Fibroblast of villous mesenchyme (primary cell): ENCODE measurements at regions not wholly inside any gene's neighbourhood (a gene's known extent, or its start where the extent isn't known, plus 50 kb on each side); places are given as distances from the start of the nearest gene placed in this dataset.
A peak's percentile ranks its signal among the peaks of the same experiment; 100 is the strongest.

Experiments
- DNase-seq: peaks from one replicate; pipeline ENCODE4 v3.0.0-alpha.2; 2010; ENCODE audit warnings: low read depth
- H3K4me3 ChIP-seq: 2 replicates; pipeline ENCODE4 v1.5.1; 2011; ENCODE audit warnings: low read depth, mild to moderate bottlenecking, low read length
- CTCF ChIP-seq: IDR thresholded peaks from 2 replicates; pipeline ENCODE4 v1.5.1; 2012; ENCODE audit warnings: low read depth, mild to moderate bottlenecking, low read length; ENCODE audit not compliant: insufficient read depth

- no peak overlapping the region for H3K4me3 ChIP-seq
- TF ChIP-seq CTCF, result no peak
- DNase-seq, result no peak
These were observed 192.8 kb upstream of the B3GAT1 start for GRCh38 chr11:134604886-134605285.

GRCh38 chr11:134599299-134599771, 187.3 kb upstream of the B3GAT1 start:
- no peak for DNase-seq
- H3K4me3 ChIP-seq, result no peak overlapping the region
- no peak for TF ChIP-seq CTCF

GRCh38 chr11:134598368-134598767, 186.3 kb upstream of the B3GAT1 start:
- no peak for DNase-seq
- TF ChIP-seq CTCF, result no peak
- no peak overlapping the region for H3K4me3 ChIP-seq

- DNase-seq, result no peak
- no peak overlapping the region for H3K4me3 ChIP-seq
- TF ChIP-seq CTCF, result no peak
These were observed 185.4 kb upstream of the B3GAT1 start for GRCh38 chr11:134597452-134597851.

GRCh38 chr11:134596404-134596803, 184.4 kb upstream of the B3GAT1 start:
- H3K4me3 ChIP-seq, result no peak overlapping the region
- DNase-seq, result no peak
- no peak for TF ChIP-seq CTCF

GRCh38 chr11:134592391-134592990, 180.4 kb upstream of the B3GAT1 start:
- no peak overlapping the region for H3K4me3 ChIP-seq
- peak; percentile 61 for TF ChIP-seq CTCF
- DNase-seq, result peak; percentile 29

GRCh38 chr11:134591338-134591737, 179.3 kb upstream of the B3GAT1 start:
- H3K4me3 ChIP-seq, result no peak overlapping the region
- no peak for DNase-seq
- TF ChIP-seq CTCF, result no peak
